Mesothelial cell of epicardium (in vitro differentiated cells): ENCODE measurements at regions not wholly inside any gene's neighbourhood (a gene's known extent, or its start where the extent isn't known, plus 50 kb on each side); places are given as distances from the start of the nearest gene placed in this dataset.
A peak's percentile ranks its signal among the peaks of the same experiment; 100 is the strongest.

Source experiments
- DNase-seq, 2 experiments: peaks; one replicate each; pipeline ENCODE4 v3.0.0; 2021; ENCODE audit warnings: low spot score in 2 of 2; ENCODE audit not compliant: unreplicated experiment in 2 of 2
- H3K27ac Mint-ChIP-seq: 2 replicates; pipeline ENCODE4 v1.8.0; 2021; ENCODE audit warnings: mixed read lengths
- H3K27me3 Mint-ChIP-seq: 2 replicates; pipeline ENCODE4 v1.8.0; 2021; ENCODE audit warnings: low read depth, mixed read lengths
- H3K36me3 Mint-ChIP-seq: 2 replicates; pipeline ENCODE4 v1.8.0; 2021; ENCODE audit warnings: mixed read lengths
- H3K4me1 Mint-ChIP-seq: 2 replicates; pipeline ENCODE4 v1.8.0; 2021; ENCODE audit warnings: mixed read lengths
- H3K4me3 Mint-ChIP-seq: 2 replicates; pipeline ENCODE4 v1.8.0; 2021; ENCODE audit warnings: mild to moderate bottlenecking, moderate library complexity, mixed read lengths
- H3K9me3 Mint-ChIP-seq: 2 replicates; pipeline ENCODE4 v1.8.0; 2021; ENCODE audit warnings: mixed read lengths
- TF ChIP-seq, protein P1 (sequence below): fragments of 200-600 bp; sonication (generic); IDR thresholded peaks from one replicate; pipeline ENCODE4 v1.5.0; 2021; ENCODE audit warnings: antibody characterized with exemption; ENCODE audit not compliant: unreplicated experiment

- Mint-ChIP-seq H3K27me3 (peaks cover 3% of the 10 kb centered on the region), H3K9me3 (peaks cover 6% of the 10 kb centered on the region), H3K36me3 (peaks cover 11% of the 10 kb centered on the region), H3K27ac (no peak overlapping the region), H3K4me1 (no peaks in the 10 kb centered on the region), H3K4me3 (no peak overlapping the region)
- TF ChIP-seq, protein P1, sequence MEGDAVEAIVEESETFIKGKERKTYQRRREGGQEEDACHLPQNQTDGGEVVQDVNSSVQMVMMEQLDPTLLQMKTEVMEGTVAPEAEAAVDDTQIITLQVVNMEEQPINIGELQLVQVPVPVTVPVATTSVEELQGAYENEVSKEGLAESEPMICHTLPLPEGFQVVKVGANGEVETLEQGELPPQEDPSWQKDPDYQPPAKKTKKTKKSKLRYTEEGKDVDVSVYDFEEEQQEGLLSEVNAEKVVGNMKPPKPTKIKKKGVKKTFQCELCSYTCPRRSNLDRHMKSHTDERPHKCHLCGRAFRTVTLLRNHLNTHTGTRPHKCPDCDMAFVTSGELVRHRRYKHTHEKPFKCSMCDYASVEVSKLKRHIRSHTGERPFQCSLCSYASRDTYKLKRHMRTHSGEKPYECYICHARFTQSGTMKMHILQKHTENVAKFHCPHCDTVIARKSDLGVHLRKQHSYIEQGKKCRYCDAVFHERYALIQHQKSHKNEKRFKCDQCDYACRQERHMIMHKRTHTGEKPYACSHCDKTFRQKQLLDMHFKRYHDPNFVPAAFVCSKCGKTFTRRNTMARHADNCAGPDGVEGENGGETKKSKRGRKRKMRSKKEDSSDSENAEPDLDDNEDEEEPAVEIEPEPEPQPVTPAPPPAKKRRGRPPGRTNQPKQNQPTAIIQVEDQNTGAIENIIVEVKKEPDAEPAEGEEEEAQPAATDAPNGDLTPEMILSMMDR: no peak
- DNase-seq: no peak
These were observed 58.6 kb downstream of the PHETA1 start for GRCh38 chr12:111310076-111310870.

- no peak overlapping the region for H3K27ac Mint-ChIP-seq
- no peak for DNase-seq
- H3K36me3 Mint-ChIP-seq: peaks cover 17% of the 10 kb centered on the region
- H3K4me1 Mint-ChIP-seq: no peaks in the 10 kb centered on the region
- H3K27me3 Mint-ChIP-seq: peaks cover 3% of the 10 kb centered on the region
- TF ChIP-seq, protein P1: no peak
- H3K9me3 Mint-ChIP-seq: peaks cover 12% of the 10 kb centered on the region
- H3K4me3 Mint-ChIP-seq: no peak overlapping the region
These were observed 59.3 kb downstream of the PHETA1 start for GRCh38 chr12:111309584-111309983.

DNA sequence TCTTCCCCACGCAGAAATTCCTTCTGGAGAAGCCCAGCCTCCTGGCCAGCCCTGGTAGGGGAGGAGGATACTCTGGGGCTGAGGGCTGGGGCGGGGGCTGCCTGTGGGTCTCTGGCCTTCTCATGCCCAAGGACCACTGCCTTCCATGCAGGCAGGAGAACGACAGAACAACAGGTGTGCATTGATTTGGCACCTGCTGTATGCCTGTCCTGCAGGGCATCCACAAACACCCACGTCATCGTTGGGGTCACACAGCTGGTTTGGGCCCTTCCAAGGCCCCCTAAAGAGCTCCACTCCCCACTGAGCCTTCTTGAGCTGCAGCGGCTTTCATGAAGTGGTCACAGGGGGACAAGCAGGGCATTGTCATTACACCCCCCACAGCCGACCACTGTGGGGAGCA, 60.4 kb downstream of the PHETA1 start:
- peaks cover 18% of the 10 kb centered on the region for H3K9me3 Mint-ChIP-seq
- no peak overlapping the region for H3K27ac Mint-ChIP-seq
- H3K4me3 Mint-ChIP-seq: no peak overlapping the region
- H3K4me1 Mint-ChIP-seq: no peaks in the 10 kb centered on the region
- TF ChIP-seq, protein P1: no peak
- H3K36me3 Mint-ChIP-seq: peaks cover 20% of the 10 kb centered on the region
- no peak for DNase-seq
- no peaks in the 10 kb centered on the region for H3K27me3 Mint-ChIP-seq

DNA sequence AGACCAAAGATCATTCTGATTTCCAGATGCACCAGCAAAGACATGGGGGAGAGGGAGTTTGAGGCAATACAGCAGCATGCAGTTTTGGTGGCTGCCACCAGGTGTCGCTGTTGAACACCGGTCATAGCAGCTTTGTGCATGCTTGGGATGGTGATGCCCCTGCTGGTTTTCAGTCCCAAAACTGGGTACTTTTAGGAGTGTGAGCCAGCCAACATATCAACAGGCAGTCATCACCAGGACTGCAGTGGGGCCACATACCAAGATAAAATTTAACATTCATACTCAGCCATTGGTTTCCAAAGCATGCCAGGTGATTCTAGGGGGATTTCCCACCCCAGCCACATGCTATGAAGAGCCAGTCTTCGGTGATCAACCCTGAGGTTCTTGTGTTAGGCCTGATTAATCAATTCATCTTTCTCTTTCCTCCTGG, 64.2 kb downstream of the PHETA1 start:
- H3K4me1 Mint-ChIP-seq: no peaks in the 10 kb centered on the region
- no peak overlapping the region for H3K27ac Mint-ChIP-seq
- no peaks in the 10 kb centered on the region for H3K27me3 Mint-ChIP-seq
- H3K4me3 Mint-ChIP-seq: no peak overlapping the region
- H3K36me3 Mint-ChIP-seq: peaks cover 20% of the 10 kb centered on the region
- peaks cover 18% of the 10 kb centered on the region for H3K9me3 Mint-ChIP-seq
- TF ChIP-seq, protein P1: peak; percentile 92
- no peak for DNase-seq

- TF ChIP-seq, protein P1: no peak
- no peak overlapping the region for H3K4me3 Mint-ChIP-seq
- H3K27me3 Mint-ChIP-seq: no peaks in the 10 kb centered on the region
- H3K9me3 Mint-ChIP-seq: peaks cover 18% of the 10 kb centered on the region
- H3K4me1 Mint-ChIP-seq: no peaks in the 10 kb centered on the region
- peaks cover 20% of the 10 kb centered on the region for H3K36me3 Mint-ChIP-seq
- no peak for DNase-seq
- H3K27ac Mint-ChIP-seq: no peak overlapping the region
These were observed 65.4 kb downstream of the PHETA1 start for GRCh38 chr12:111303531-111303930.
